ENCODE measurements at regions not wholly inside any gene's neighbourhood (a gene's known extent, or its start where the extent isn't known, plus 50 kb on each side); places are given as distances from the start of the nearest gene placed in this dataset.

DNA sequence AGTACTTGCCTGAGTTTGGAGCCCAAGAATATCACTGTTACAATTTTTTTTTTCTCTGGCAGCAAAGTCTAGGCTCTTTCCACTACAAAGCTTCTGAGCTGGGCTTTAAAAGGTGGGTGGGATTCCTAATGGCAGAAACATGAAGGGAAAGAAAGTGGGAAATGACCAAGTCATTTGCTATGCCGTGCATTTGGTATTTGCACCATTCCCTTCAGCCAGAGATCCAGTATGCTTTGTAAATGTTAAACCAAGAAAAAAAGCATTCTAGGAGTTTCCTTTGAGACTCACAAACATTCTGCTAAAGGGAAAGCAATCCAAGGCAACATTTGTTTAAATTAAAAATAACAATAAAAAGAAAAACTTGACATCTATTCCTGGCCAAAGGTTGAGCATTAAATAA is 451.2 kb downstream of the RAB28 start:
- DNase-seq (ENCODE audit: low spot score): no peak
- TF ChIP-seq, protein P1, sequence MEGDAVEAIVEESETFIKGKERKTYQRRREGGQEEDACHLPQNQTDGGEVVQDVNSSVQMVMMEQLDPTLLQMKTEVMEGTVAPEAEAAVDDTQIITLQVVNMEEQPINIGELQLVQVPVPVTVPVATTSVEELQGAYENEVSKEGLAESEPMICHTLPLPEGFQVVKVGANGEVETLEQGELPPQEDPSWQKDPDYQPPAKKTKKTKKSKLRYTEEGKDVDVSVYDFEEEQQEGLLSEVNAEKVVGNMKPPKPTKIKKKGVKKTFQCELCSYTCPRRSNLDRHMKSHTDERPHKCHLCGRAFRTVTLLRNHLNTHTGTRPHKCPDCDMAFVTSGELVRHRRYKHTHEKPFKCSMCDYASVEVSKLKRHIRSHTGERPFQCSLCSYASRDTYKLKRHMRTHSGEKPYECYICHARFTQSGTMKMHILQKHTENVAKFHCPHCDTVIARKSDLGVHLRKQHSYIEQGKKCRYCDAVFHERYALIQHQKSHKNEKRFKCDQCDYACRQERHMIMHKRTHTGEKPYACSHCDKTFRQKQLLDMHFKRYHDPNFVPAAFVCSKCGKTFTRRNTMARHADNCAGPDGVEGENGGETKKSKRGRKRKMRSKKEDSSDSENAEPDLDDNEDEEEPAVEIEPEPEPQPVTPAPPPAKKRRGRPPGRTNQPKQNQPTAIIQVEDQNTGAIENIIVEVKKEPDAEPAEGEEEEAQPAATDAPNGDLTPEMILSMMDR (IDR thresholded peaks at IDR 0.05; ENCODE audit: borderline replicate concordance, control extremely low read depth, extremely low read depth, insufficient read depth, missing control alignments): no peak
- in situ Hi-C loops (cut with MboI; ENCODE audit: low sequenced_read_pairs, unreplicated experiment): no loop called here

DNA sequence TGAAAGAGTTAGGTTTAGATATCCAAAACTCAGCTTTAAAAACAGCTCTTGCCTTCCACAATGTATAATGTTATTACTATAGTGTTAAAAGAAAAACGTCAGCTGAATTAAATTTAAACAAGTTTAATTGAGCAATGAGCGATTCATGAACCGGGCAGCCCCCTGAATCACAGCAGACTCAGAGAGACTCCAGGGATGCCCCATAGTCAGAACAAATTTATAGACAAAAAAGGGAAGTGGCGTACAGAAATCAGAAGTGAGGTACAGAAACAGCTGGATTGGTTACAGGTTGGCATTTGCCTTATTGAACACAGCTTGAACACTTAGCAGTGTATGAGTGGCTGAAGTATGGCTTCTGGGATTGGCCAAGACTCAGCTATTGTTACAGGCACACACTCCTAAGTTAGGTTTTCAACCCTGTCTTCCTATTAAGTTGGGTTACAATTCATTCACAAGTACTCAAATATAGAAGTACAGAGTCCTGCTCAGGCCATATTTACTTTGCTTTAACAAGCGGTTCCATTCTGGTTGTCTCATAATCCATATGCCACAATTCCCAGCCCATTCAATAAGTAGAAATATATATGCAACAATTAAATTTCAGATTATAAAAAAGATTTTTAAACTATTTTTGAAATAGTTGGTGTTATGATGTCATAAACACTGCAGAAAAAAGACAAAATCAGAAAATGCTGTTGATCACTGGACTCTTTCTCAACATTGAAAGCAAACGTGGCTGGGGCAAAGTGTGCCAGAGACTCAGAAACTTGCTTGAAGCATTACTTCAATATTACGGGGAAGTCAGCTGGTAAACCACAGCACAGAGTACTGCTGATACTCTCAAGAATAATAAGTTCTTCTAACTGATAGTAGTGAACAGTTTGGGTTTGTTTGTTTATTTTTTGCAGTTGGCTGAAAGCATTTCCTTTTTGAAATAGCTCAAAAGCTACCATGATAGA is 459.7 kb downstream of the RAB28 start:
- in situ Hi-C loops (cut with MboI; ENCODE audit: low sequenced_read_pairs, unreplicated experiment): no loop called here

DNA sequence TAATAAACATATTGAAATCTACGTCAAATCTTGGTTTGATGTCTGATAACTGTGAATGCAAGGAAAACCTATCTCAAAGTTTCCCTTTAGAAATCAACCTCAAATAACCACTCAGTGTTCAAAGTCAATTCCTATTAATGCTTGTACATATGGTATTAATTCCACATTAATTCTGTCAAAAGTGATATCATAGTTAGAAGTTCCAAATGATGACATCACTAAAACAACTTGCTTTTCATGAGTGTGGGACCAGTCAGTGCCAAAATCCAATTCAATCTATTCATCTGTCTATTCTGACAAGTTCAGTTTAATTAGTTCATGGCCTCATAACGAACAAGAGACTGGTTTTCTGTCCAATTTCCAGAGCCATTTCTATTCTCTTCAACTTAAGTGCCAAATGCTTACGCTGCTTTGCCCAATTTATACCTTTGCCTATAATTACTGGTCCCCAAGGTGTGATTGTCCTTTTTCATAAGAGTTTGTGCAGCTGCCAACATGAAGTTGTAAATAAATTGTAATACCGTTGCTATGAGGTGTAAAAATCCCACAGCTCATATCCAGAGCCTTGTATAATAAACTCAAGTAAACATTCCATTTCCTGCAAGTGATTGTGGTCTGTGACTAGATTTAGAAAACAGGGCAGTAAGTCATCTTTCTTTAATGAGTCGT is 476.2 kb downstream of the RAB28 start:
- DNase-seq (ENCODE audit: low spot score): no peak
- TF ChIP-seq, protein P1 (IDR thresholded peaks at IDR 0.05; ENCODE audit: borderline replicate concordance, control extremely low read depth, extremely low read depth, insufficient read depth, missing control alignments): no peak
- in situ Hi-C loops (cut with MboI; ENCODE audit: low sequenced_read_pairs, unreplicated experiment): no loop called here

More for the DNA sequence above, 459.7 kb downstream of the RAB28 start:
- TF ChIP-seq, protein P1 (IDR thresholded peaks at IDR 0.05; ENCODE audit: borderline replicate concordance, control extremely low read depth, extremely low read depth, insufficient read depth, missing control alignments): no peak
- DNase-seq (ENCODE audit: low spot score): no peak

DNA sequence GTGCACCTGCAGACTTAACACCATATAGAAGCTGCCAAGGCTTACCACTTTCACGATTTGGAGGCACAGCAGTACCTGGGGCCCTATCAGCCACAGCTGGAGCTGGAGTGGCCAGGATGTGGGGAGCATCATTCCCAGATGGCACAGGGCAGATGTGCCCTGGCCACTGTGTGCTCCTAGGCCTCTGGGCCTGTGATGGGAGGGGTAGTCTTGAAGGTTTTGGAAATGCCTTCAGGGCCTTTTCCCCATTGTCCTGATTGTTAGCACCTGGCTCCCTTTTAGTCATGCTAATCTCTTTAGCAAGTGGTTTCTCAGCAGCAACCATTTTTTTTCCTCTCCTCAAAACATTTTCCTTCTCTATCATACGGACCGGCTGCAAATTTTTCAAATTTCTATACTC is 490.2 kb downstream of the RAB28 start:
- in situ Hi-C loops (cut with MboI; ENCODE audit: low sequenced_read_pairs, unreplicated experiment): no loop called here
- TF ChIP-seq, protein P1 (IDR thresholded peaks at IDR 0.05; ENCODE audit: borderline replicate concordance, control extremely low read depth, extremely low read depth, insufficient read depth, missing control alignments): no peak
- no peak for DNase-seq (ENCODE audit: low spot score)

DNA sequence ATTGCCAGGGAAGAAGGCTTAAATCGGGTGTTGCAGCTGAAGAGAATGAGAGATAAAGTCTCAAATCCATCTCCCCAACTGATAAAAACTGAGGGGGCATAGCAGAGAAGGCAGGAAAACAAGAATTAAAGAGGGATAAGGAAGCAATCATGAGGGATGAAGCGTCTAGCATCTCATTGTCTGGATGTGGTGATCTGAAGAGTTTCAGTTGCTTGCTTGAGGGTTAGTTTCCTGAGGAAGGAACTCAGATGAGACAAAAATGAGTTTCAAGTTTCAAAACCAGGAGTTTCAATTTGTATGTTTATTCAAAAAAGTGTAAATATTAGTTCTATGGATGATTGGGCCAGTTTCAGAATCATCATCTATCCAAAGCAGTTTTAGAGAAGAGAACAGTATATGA is 496.9 kb downstream of the RAB28 start:
- in situ Hi-C loops (cut with MboI; ENCODE audit: low sequenced_read_pairs, unreplicated experiment): no loop called here
- no peak for DNase-seq (ENCODE audit: low spot score)
- TF ChIP-seq, protein P1 (IDR thresholded peaks at IDR 0.05; ENCODE audit: borderline replicate concordance, control extremely low read depth, extremely low read depth, insufficient read depth, missing control alignments): no peak

DNA sequence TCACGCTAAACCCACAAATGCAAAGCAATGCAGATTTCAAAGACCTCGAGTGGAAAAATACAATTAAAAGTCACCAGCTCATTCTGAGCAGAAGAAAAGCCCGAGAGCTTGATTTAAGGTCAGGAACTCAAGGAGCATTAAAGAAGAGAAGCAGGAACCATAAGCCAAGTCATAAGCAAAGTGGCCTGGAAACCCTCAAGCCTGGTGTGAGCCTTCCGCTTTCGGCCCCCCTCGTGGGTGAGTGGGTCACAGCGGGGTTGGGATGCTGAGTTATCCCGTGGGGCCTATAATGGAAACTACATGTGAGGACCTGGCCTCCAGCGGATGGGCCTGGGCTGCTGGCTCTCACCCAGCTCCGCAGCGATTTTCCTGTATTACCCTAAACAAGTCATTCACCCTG is 504.3 kb downstream of the RAB28 start:
- in situ Hi-C loops (cut with MboI; ENCODE audit: low sequenced_read_pairs, unreplicated experiment): no loop called here
- TF ChIP-seq, protein P1 (IDR thresholded peaks at IDR 0.05; ENCODE audit: borderline replicate concordance, control extremely low read depth, extremely low read depth, insufficient read depth, missing control alignments): no peak
- no peak for DNase-seq (ENCODE audit: low spot score)

Data from GM13976 (cell line).